ENCODE measurements at regions not wholly inside any gene's neighbourhood (a gene's known extent, or its start where the extent isn't known, plus 50 kb on each side); places are given as distances from the start of the nearest gene placed in this dataset.

DNA sequence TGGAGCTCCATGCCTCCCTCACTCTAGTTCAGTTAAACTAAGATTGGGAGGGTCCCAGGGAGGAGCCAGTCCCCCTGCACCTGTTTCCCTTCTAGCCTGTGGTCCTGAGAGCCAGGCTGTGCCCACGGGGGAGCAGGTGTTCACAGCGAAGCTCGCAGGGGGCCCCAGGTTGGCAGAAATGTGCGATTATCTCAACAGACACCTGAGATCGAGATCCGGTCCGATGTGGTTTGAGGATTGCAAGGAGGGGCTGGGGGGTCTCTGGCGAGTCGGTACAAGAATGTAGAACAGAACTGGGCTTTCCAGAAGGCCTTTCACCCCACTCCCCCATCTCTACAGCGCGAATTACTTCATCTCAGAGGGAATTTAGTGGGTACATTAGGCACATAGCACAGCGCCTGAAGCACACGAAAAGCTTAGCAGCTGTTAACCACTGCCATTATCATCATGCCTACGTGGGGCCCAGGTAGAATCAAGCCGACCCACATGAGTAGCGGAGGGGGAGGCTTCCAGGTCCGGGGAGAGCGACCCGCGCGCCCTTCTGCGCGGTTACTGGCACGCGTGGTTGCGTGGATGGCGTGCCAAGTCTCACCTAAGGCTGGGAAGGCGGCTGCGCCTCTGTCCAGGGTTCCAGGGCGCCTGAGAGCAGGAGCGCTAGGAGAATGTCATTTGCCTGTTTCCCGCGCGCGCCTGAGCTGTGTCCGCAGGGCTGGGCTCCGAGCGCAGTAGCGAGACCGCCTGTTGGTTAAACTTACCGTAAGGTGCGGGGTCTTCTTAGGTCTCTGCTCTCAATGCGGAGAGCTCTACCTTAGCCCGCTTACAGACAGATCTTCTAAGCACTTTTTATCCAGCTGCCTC, 1539.5 kb upstream of the TMEM132C start:
- peaks cover 0 to 26% (median 0%) of the 10 kb centered on the region in 4 donors for H3K9me3 ChIP-seq
- DNase-seq: no peak
- H3K27ac ChIP-seq: no peak overlapping the region
- no peak for TF ChIP-seq EP300 (IDR thresholded peaks at IDR 0.05)
- TF ChIP-seq POLR2AphosphoS5 (IDR thresholded peaks at IDR 0.05): no peak
- TF ChIP-seq CTCF (IDR thresholded peaks at IDR 0.05): no peak
- TF ChIP-seq POLR2A (IDR thresholded peaks at IDR 0.05): no peak
- H3K4me3 ChIP-seq: no peak overlapping the region
- 7 to 15% (median 14%) methylated on average over 33 to 44 of the region's 44 CpGs for WGBS, 5 donors
- no peaks in the 10 kb centered on the region for H3K36me3 ChIP-seq
- intact Hi-C loops (cut with DNase I; ENCODE audit: low total_unique reads): no loop called here
- H3K27me3 ChIP-seq: peaks cover 15 to 63% (median 15%) of the 10 kb centered on the region in 3 donors
- peaks cover 0 to 13% (median 3%) of the 10 kb centered on the region in 4 donors for H3K4me1 ChIP-seq

DNA sequence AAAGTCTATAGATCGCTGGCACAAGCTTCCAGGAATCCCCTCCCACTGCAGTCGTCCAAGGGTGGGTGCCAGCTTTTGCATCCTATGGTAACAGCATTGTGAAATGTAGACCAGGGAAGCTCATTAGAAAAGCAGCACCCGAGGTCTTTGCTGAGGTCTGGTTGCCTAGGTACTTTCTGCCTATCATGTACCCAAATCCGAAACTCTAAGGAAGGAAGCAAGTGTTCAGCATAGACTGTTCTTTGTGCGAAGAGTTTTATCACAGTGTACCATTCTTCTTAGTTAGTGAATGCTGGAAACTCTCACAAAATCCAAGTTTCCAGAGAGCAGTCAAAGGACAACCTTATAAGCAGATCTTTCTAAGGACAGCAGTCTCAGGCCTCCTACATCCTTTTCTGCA, 1532.7 kb upstream of the TMEM132C start:
- Histone ChIP-seq H3K4me3 (no peak overlapping the region), H3K36me3 (no peaks in the 10 kb centered on the region), H3K4me1 (no peaks in the 10 kb centered on the region), H3K27me3 (peaks cover 0 to 3% (median 0%) of the 10 kb centered on the region in 3 donors), H3K27ac (no peak overlapping the region), H3K9me3 (no peaks in the 10 kb centered on the region)
- 53 to 62% (median 58%) methylated on average over 5 of the region's 5 CpGs for WGBS, 5 donors
- intact Hi-C loops (cut with DNase I; ENCODE audit: low total_unique reads): no loop called here
- DNase-seq: no peak
- TF ChIP-seq POLR2A (IDR thresholded peaks at IDR 0.05) (no peak), CTCF (IDR thresholded peaks at IDR 0.05) (no peak), POLR2AphosphoS5 (IDR thresholded peaks at IDR 0.05) (no peak), EP300 (IDR thresholded peaks at IDR 0.05) (no peak)

- 73 to 83% (median 79%) methylated on average over 8 of the region's 8 CpGs for WGBS, 5 donors
- intact Hi-C loops (cut with DNase I; ENCODE audit: low total_unique reads): no loop called here
These were observed 1532.3 kb upstream of the TMEM132C start for GRCh38 chr12:126734710-126735109.

More at GRCh38 chr12:126734710-126735109, 1532.3 kb upstream of the TMEM132C start:
- H3K4me3 ChIP-seq: no peak overlapping the region
- DNase-seq: no peak
- no peaks in the 10 kb centered on the region for H3K27me3 ChIP-seq
- H3K4me1 ChIP-seq: no peaks in the 10 kb centered on the region
- no peak overlapping the region for H3K27ac ChIP-seq
- no peak for TF ChIP-seq EP300 (IDR thresholded peaks at IDR 0.05)
- TF ChIP-seq POLR2AphosphoS5 (IDR thresholded peaks at IDR 0.05): no peak
- TF ChIP-seq POLR2A (IDR thresholded peaks at IDR 0.05): no peak
- no peak for TF ChIP-seq CTCF (IDR thresholded peaks at IDR 0.05)
- H3K9me3 ChIP-seq: no peaks in the 10 kb centered on the region
- H3K36me3 ChIP-seq: no peaks in the 10 kb centered on the region

All from stomach (tissue), 8 donors.